ENCODE measurements at regions not wholly inside any gene's neighbourhood (a gene's known extent, or its start where the extent isn't known, plus 50 kb on each side); places are given as distances from the start of the nearest gene placed in this dataset.

DNA sequence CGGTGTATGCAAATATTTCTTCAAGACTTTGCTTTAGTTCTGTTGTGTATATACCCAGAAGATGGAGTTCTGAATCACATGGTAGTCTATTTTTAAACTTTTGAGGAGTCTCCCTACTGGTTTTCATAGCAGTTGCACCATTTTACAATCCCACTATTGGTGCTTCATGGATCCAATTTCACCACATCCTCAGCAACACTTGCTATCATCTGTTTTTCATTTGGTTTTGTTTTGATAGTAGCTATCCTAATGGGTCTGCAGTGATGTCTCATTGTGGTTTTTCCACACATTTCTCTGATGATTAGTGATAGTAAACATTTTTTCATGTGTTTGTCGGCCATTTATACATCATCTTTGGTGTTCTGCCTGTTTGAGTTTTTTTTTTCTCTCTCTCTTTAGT is 1339.3 kb downstream of the EFNA5 start:
- H3K4me3 ChIP-seq (ENCODE audit: low read depth, low read length), result no peak overlapping the region
- TF ChIP-seq, protein P1, sequence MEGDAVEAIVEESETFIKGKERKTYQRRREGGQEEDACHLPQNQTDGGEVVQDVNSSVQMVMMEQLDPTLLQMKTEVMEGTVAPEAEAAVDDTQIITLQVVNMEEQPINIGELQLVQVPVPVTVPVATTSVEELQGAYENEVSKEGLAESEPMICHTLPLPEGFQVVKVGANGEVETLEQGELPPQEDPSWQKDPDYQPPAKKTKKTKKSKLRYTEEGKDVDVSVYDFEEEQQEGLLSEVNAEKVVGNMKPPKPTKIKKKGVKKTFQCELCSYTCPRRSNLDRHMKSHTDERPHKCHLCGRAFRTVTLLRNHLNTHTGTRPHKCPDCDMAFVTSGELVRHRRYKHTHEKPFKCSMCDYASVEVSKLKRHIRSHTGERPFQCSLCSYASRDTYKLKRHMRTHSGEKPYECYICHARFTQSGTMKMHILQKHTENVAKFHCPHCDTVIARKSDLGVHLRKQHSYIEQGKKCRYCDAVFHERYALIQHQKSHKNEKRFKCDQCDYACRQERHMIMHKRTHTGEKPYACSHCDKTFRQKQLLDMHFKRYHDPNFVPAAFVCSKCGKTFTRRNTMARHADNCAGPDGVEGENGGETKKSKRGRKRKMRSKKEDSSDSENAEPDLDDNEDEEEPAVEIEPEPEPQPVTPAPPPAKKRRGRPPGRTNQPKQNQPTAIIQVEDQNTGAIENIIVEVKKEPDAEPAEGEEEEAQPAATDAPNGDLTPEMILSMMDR (conservative IDR thresholded peaks at IDR 0.05; ENCODE audit: low read depth, low read length), result no peak
- peak; percentile 76 for DNase-seq (ENCODE audit: low read depth)

DNA sequence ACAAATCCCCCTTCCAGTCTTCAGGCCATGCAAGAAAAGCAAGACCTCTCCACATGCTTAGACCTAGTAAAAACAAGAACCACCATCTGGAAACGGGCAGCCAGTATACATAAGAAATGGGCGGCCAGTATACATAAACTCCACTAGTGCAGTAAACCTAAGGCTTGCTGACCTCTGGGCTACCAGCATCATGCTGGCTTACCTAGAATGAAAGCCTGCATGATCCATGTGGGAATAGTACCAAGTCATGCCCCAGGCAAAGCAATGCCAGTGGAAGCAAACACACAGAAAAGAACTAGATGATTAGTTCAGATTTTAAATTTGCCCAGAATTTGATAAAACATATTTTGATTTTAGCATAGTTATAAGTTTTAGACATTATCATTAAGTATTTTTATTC is 1346.4 kb downstream of the EFNA5 start:
- DNase-seq (ENCODE audit: low read depth), result no peak
- no peak overlapping the region for H3K4me3 ChIP-seq (ENCODE audit: low read depth, low read length)
- TF ChIP-seq, protein P1 (conservative IDR thresholded peaks at IDR 0.05; ENCODE audit: low read depth, low read length), result no peak

DNA sequence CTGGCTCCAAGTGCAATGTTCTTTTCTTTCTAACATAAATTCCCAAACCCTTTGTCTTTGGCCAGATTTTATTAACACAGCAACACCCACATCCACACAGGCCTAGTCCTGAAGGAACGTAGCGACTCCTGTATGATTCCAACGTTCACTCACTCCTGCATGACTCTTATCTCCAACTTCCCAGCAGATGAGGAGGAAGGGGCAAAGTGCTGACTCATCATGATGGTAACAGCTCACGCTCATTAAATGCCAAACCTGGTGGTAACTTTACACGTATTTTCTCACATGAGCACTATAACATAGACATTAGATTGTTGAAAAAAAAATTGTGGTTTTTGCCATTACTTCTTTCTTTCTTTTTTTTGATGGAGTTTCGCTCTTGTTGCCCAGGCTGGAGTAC is 1349.5 kb downstream of the EFNA5 start:
- no peak for DNase-seq (ENCODE audit: low read depth)
- TF ChIP-seq, protein P1 (conservative IDR thresholded peaks at IDR 0.05; ENCODE audit: low read depth, low read length), result no peak
- H3K4me3 ChIP-seq (ENCODE audit: low read depth, low read length), result no peak overlapping the region

DNA sequence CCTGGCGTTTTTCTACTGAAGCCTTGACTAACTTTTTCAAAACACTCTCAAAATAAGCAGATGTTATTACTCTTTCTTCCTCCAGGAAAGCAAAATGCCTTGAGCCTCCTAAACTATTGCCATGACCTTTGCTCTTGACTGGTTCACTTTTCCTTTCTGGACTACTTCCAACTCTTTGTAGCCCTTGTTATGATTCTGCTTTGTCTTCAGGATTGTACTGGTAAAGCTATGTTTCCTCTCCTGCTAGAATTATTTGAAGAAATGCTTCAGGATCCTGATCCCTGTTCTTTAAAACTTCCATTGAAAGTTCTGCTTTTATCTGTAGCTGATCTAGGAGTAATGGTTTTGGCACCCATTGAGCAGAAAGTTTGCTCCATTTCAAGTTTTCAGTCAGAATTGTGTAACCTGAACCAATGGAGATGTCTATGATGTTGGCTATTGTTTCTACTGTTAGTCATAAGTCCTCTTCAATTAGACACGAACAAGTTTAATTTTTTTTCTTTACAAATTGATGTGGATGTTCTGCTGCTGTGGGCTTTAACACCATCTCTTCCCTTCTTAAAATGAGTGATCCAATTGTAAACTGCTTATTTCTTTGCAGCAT is 1356.4 kb downstream of the EFNA5 start:
- peak; percentile 48 for DNase-seq (ENCODE audit: low read depth)
- TF ChIP-seq, protein P1 (conservative IDR thresholded peaks at IDR 0.05; ENCODE audit: low read depth, low read length), result no peak

DNA sequence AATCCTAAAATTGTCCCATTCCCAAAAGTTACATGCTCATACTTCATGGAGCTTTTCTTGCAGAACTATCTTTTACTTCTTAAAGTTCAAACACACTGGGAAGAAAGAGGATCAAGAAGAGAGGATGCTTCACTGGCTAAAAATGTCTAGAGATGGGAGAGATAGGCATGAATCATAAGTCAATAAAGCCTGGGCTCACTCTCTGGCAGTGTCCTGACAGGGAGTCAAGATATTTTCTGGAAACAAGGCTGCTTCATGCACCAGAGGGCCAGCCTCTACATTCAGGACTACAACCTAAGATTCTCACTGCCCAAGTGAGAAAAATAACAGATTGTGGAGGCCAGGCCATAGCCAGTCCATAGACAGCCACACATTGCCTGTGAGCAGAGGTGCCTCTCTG is 1358.4 kb downstream of the EFNA5 start:
- TF ChIP-seq, protein P1 (conservative IDR thresholded peaks at IDR 0.05; ENCODE audit: low read depth, low read length), result no peak
- H3K4me3 ChIP-seq (ENCODE audit: low read depth, low read length), result no peak overlapping the region
- DNase-seq (ENCODE audit: low read depth), result peak; percentile 51

More for the DNA sequence above, 1356.4 kb downstream of the EFNA5 start:
- no peak overlapping the region for H3K4me3 ChIP-seq (ENCODE audit: low read depth, low read length)

DNA sequence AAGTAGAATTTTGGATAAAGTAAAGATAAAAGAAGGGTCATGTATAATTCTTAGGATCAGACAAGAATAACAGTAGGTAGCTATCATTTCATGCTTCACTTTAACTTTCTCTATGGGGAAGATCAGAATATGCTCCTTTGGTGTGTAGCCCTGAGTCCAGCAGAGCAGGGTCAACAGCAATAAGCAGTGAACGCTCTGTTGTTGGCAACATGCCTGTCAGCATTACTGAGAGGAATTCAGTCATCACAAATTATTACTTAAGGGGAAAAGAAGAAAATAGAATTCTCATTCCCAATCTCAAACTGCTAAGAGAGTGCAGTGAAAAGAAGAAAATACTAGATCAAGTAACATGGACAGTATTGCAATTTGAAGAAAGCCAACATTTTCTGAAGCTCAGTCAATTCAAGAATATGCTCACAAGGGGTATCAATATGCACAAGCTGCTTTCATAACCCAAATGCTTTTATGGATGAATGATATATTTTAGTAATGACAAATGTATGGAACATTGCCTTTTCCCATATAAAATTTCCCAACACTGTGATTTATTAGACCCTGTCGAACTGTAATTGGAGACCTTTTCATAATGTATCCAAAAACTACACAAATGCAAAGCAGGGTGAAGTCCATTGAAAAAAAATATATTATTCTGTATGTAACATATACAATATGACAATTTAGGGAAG is 1359.4 kb downstream of the EFNA5 start:
- peak; percentile 87 for DNase-seq (ENCODE audit: low read depth)
- TF ChIP-seq, protein P1 (conservative IDR thresholded peaks at IDR 0.05; ENCODE audit: low read depth, low read length), result no peak
- H3K4me3 ChIP-seq (ENCODE audit: low read depth, low read length), result no peak overlapping the region

DNA sequence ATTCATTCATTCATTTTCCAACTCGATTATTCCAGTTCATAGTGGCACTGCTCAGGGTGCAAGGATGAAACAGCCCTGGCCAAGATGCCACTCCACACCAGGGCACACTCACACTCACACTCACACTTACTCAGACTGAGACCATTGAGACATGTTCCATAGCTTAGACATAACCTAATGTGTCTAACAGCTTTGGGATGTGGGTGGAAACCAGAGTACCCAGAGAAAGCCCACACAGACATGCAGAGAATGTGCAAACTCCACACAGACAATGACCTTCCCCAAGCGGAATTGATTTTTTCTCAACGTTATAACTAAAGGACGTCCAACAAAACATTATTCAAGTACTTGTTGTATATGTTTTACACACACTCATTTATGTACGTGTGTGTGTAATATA is 1363.5 kb downstream of the EFNA5 start:
- TF ChIP-seq, protein P1 (conservative IDR thresholded peaks at IDR 0.05; ENCODE audit: low read depth, low read length), result no peak
- no peak overlapping the region for H3K4me3 ChIP-seq (ENCODE audit: low read depth, low read length)
- DNase-seq (ENCODE audit: low read depth), result no peak

All from choroid plexus epithelial cell (primary cell).